ENCODE measurements at regions not wholly inside any gene's neighbourhood (a gene's known extent, or its start where the extent isn't known, plus 50 kb on each side); places are given as distances from the start of the nearest gene placed in this dataset.

DNA sequence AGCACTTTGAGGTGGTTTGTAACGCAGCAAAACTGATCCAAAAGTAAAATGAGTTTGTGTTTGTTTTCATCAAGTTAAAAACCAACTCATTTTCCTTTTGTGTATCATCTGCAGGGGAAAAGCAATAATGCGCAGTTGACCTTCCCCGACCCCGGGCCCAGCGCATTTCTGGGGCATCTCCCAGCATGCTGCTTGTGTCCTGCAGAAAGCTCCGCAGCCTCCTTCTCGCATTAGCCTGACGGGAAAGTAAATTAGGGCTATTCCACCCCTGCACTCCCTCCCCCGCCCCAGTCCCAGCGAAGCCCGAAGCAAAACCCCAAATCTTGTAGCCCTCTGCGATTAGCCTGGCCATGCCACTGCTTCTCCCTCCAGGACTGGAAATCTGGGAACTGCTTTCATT, 82.0 kb upstream of the PPM1B start:
- ChIA-PET CTCF (interaction anchor here (0.7 kb wide), 1 partner anchor 183 kb away, joined by 4 read pairs; no protein-coding TSS in a partner anchor), POLR2A (no interaction called here)
- Histone ChIP-seq H3K4me1 (ENCODE audit: control insufficient read depth, insufficient read depth, low read length) (peaks cover 8% of the 10 kb centered on the region), H3K27me3 (ENCODE audit: control insufficient read depth, insufficient read depth, low read length) (no peaks in the 10 kb centered on the region), H3K9me3 (ENCODE audit: control insufficient read depth, insufficient read depth, low read depth, low read length) (no peaks in the 10 kb centered on the region), H3K27ac (ENCODE audit: low read length) (peak overlapping the region; percentile 51), H3K4me3 (ENCODE audit: low read depth in 2 of 2, low read length in 2 of 2) (peak overlapping the region; percentile 50 to 79; a peak in 3 of 4 replicates), H3K36me3 (ENCODE audit: control insufficient read depth, insufficient read depth, low read length) (no peaks in the 10 kb centered on the region)
- DNase-seq (ENCODE audit: low read depth, low spot score) (no peak), ATAC-seq (no peak)
- in situ Hi-C loops (cut with HindIII; ENCODE audit: low pct_unique_long_range_greater_than_20kb, low sequenced_read_pairs) (no loop called here), intact Hi-C loops (cut with micrococcal nuclease; ENCODE audit: unreplicated experiment) (loop anchor here (5.0 to 10.0 kb wide), 3 partner anchors 78 to 258 kb away; partner anchors contain the start of gene PPM1B)
- BruUV-seq (replicated peaks): no TSS peak
- no peak for TF ChIP-seq POLR2AphosphoS5 (IDR thresholded peaks at IDR 0.05; ENCODE audit: low read depth, low read length)
- TF ChIP-seq SIN3A (IDR thresholded peaks at IDR 0.05; ENCODE audit: borderline replicate concordance, insufficient read depth, low read depth, low read length): no peak
- TF ChIP-seq, protein P1, sequence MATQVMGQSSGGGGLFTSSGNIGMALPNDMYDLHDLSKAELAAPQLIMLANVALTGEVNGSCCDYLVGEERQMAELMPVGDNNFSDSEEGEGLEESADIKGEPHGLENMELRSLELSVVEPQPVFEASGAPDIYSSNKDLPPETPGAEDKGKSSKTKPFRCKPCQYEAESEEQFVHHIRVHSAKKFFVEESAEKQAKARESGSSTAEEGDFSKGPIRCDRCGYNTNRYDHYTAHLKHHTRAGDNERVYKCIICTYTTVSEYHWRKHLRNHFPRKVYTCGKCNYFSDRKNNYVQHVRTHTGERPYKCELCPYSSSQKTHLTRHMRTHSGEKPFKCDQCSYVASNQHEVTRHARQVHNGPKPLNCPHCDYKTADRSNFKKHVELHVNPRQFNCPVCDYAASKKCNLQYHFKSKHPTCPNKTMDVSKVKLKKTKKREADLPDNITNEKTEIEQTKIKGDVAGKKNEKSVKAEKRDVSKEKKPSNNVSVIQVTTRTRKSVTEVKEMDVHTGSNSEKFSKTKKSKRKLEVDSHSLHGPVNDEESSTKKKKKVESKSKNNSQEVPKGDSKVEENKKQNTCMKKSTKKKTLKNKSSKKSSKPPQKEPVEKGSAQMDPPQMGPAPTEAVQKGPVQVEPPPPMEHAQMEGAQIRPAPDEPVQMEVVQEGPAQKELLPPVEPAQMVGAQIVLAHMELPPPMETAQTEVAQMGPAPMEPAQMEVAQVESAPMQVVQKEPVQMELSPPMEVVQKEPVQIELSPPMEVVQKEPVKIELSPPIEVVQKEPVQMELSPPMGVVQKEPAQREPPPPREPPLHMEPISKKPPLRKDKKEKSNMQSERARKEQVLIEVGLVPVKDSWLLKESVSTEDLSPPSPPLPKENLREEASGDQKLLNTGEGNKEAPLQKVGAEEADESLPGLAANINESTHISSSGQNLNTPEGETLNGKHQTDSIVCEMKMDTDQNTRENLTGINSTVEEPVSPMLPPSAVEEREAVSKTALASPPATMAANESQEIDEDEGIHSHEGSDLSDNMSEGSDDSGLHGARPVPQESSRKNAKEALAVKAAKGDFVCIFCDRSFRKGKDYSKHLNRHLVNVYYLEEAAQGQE (IDR thresholded peaks at IDR 0.05; ENCODE audit: insufficient read depth in 1 of 2, low read depth in 2 of 2, low read length in 1 of 2): no peak
- TF ChIP-seq, protein P2, sequence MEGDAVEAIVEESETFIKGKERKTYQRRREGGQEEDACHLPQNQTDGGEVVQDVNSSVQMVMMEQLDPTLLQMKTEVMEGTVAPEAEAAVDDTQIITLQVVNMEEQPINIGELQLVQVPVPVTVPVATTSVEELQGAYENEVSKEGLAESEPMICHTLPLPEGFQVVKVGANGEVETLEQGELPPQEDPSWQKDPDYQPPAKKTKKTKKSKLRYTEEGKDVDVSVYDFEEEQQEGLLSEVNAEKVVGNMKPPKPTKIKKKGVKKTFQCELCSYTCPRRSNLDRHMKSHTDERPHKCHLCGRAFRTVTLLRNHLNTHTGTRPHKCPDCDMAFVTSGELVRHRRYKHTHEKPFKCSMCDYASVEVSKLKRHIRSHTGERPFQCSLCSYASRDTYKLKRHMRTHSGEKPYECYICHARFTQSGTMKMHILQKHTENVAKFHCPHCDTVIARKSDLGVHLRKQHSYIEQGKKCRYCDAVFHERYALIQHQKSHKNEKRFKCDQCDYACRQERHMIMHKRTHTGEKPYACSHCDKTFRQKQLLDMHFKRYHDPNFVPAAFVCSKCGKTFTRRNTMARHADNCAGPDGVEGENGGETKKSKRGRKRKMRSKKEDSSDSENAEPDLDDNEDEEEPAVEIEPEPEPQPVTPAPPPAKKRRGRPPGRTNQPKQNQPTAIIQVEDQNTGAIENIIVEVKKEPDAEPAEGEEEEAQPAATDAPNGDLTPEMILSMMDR (IDR thresholded peaks at IDR 0.05): no peak
- TF ChIP-seq TCF7L2 (IDR thresholded peaks at IDR 0.05; ENCODE audit: low read depth, low read length): no peak

DNA sequence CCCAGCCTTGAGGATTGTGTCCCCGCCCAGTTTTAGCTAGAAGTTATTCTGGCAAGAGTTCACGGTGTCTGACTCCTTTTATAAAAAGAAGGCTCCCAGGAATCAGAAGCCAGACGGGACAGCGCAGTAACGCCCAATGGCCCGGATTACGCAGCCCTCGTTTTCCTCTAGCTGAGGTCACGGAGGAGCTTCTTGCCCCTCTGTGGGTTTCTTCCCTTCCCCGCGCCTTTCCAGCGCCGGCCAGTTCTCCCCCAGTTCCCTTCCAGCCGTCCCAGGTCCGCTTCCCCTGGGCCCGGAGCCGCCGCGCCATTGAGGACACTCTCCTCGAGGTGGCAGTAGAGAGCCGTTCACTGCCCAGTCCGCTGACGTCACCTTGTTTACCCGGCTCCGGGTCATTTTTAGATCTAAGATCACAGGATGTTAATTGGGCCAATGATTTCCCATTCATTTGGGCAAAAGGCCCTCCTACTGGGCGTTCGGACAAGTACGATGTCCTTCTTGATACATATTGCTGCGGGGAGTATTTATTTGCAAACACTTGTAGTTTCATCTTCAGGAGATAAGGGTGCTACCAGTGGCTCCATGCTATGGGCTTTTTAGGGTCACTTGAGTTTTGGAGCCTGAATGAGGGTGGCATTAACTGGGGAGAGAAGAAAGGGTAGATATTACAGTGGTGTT, 81.5 kb upstream of the PPM1B start:
- peak; percentile 56 for DNase-seq (ENCODE audit: low read depth, low spot score)
- Histone ChIP-seq H3K36me3 (ENCODE audit: control insufficient read depth, insufficient read depth, low read length) (no peaks in the 10 kb centered on the region), H3K27ac (ENCODE audit: low read length) (peak overlapping the region; percentile 69), H3K4me1 (ENCODE audit: control insufficient read depth, insufficient read depth, low read length) (peaks cover 8% of the 10 kb centered on the region), H3K27me3 (ENCODE audit: control insufficient read depth, insufficient read depth, low read length) (no peaks in the 10 kb centered on the region), H3K4me3 (ENCODE audit: low read depth in 2 of 2, low read length in 2 of 2) (peak overlapping the region; percentile 50 to 79), H3K9me3 (ENCODE audit: control insufficient read depth, insufficient read depth, low read depth, low read length) (no peaks in the 10 kb centered on the region)
- ChIA-PET POLR2A (no interaction called here), CTCF (interaction anchor here (0.7 kb wide), 1 partner anchor 182 kb away, joined by 4 read pairs; no protein-coding TSS in a partner anchor)
- ATAC-seq: peak; percentile 96
- TF ChIP-seq SIN3A (IDR thresholded peaks at IDR 0.05; ENCODE audit: borderline replicate concordance, insufficient read depth, low read depth, low read length): no peak
- TF ChIP-seq TCF7L2 (IDR thresholded peaks at IDR 0.05; ENCODE audit: low read depth, low read length): peak; percentile 31; the same call in 1 of the 2 replicates
- no peak for TF ChIP-seq POLR2AphosphoS5 (IDR thresholded peaks at IDR 0.05; ENCODE audit: low read depth, low read length)
- TF ChIP-seq, protein P1 (IDR thresholded peaks at IDR 0.05; ENCODE audit: insufficient read depth in 1 of 2, low read depth in 2 of 2, low read length in 1 of 2): no peak
- TF ChIP-seq, protein P2 (IDR thresholded peaks at IDR 0.05): peak; percentile 97
- intact Hi-C loops (cut with micrococcal nuclease; ENCODE audit: unreplicated experiment) (loop anchor here (5.0 to 10.0 kb wide), 3 partner anchors 78 to 258 kb away; partner anchors contain the start of gene PPM1B), in situ Hi-C loops (cut with HindIII; ENCODE audit: low pct_unique_long_range_greater_than_20kb, low sequenced_read_pairs) (no loop called here)
- no TSS peak for BruUV-seq (replicated peaks)
